GM19372 (cell line): ENCODE measurements at regions not wholly inside any gene's neighbourhood (a gene's known extent, or its start where the extent isn't known, plus 50 kb on each side); places are given as distances from the start of the nearest gene placed in this dataset.
"Not testable (repeated sequence)": the region's sequence is repeated elsewhere in the genome, so short reads cannot be mapped to it uniquely, and the experiment has no call there.

ENCODE experiments used
- ATAC-seq: cut with Tn5 transposase; IDR thresholded peaks from one replicate; pipeline ENCODE4 v1.9.1; 2021; ENCODE audit warnings: mild to moderate bottlenecking, low read depth, moderate library complexity; ENCODE audit not compliant: unreplicated experiment

DNA sequence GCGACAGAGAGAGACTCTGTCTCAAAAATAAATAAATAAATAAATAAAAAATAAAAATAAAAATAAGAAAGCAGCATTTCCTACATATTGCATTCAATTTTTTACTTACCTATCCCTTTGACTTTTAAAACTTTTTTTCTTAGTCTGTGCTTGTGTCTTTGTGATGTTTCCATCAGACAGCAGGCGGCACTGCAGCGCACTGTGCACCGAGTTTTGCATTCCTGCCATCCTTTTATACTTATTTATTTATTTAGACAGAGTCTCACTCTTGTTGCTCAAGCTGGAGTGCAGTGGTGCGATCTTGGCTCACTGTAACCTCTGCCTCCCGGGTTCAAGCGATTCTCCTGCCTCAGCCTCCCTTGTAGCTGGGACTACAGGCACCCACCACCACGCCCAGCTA, 203.9 kb downstream of the SPATA31A1 start:
- not testable (repeated sequence) for ATAC-seq

- not testable (repeated sequence) for ATAC-seq
These were observed 211.3 kb downstream of the SPATA31A1 start for GRCh38 chr9:39566782-39567181.

DNA sequence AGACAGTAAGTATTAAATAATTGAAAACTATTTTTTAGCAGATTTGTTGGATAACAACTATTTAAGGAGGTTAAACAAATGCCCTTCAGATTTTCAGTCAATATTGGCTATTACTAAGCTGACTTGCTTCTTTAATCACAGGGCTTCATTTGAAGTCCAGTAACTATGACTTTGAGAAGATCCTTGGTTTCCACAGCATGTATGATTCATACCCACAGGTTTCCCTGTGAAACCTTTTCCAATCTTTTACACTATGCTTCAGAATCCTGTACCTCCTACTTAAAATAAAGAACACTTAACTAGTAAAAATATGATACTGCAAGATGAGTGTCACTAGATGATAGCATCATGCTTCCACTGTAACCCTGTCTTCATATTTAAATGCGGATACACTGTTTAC, 211.9 kb downstream of the SPATA31A1 start:
- not testable (repeated sequence) for ATAC-seq

DNA sequence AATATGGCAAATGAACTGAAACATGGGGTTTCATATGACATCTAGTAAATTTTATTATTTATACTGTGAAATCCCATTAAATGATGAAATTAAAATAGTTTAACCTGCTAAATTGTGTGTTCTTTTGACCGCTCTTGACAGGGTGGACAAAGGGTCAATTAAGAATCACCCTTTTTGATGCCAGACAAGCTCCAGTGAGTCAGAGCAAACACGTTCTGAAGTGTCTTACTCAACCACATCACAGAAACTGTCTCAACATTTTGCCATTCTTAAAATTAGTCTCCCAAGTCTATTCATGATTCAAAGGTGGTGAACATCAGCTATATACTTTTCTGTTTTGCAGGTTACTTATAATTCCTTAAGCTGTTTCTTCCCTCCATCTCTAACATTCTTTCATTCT, 213.4 kb downstream of the SPATA31A1 start:
- ATAC-seq: not testable (repeated sequence)

DNA sequence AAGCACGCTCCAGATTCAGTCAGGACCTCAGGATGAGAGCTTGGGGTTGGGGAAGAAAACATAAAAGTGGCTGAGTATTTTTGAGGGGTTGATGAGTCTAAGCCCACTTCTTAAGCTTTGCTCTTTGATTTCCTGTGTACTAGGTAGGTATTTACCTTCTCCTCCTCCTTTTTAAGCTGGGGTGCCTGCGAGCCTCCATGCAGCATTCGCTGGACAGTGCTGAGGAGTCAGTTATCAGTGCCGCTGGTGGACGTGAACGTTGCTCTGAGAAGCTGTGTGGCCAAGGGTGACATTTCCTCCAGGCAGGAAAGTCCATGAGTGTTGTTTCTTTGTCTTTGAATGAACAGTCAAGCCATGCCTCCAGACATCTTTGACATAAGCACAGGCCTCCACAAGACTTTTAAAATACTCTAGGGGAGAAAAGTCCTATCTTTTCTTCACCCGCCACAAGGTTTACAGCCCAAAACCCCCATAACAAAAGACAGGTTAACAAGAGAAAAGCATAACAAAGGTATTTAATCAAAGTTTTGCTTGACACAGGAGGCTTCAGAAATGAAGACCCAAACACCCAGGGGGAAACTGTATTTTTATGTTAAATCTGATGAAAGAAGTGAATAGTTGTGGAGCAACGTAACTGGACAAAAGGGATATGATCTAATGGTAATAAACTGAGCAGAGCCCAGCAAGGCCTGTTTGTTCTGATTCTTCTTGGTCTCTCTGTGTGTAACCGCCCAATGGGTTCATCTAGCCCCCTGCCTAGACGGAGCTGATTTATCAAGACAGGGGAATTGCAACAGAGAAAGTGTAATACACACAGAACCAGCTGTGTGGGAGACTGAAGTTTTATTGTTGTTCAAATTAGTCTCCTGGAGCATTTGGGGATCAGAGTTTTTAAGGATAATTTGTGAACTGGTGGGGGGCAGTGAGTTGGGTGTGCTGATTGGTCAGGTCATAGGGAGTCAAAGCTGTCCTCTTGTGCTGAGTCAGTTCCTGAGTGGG, 217.9 kb downstream of the SPATA31A1 start:
- ATAC-seq: not testable (repeated sequence)

DNA sequence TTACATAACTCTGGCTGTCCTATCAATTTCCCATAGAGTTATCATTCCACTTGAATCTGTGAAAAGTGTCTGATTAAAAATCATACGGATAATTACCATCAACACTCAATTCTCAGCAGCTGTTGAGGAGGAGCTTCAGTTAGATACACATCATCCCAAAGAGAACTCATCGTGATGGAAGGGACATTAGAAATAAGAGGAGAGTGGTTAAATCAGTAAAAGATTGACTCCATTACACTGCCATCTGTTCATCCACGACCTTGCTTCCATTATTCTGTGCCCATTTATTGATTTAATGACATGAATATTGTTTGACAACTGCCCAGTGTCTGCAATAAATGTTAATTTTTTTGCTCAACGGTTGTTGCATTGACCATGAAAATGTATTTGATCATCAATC, 223.5 kb downstream of the SPATA31A1 start:
- not testable (repeated sequence) for ATAC-seq

DNA sequence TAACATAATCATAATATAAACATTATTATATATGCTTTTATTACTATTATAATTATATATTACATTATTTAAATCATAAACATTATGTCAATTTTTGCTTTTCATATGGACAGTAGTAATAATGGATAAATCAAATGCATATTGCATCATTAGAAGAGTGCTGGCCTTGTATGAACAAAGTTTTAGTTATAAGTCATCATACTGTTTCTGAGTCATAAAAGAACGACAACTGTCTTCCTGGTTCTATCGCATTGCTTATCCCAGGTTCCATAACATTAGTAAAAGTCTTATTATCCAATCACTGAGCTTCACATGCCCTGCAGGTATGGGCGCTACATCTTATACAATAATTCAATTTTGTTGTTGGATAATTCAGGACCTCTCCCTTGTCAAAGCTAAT, 225.8 kb downstream of the SPATA31A1 start:
- ATAC-seq: not testable (repeated sequence)

DNA sequence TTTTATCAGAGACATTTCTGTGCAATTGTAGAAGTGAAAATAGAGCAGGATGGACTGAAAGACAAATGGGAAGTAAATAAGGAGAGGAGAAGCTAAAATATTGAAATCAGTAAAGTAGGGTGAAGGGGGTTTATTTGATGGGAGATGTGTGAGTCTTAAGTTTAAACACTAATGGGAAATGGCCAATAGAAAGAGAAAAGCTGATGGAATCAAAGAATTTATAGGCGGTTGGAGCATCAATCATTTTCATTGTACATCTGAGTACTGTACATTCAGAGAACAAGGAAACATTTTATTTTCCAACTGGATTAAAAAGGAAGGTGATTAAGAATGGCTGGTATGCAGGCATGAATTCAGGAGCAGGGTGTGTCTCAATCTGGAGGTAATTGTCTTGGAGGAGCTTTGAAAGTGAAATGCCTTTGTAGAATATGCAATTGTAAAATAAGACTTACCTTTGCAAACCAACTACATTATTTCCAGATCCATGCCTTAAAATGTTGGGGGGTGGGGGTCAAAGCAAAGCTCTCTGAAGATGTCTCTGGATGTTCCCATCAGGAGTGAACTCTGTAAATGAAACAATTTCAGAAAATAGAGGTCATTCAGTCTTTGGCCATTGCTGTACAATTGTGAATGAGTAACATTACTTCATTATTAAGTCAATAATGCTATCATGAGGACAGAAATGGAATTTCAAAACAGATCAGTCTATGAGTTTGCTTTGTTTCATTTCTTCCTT, 227.4 kb downstream of the SPATA31A1 start:
- not testable (repeated sequence) for ATAC-seq

- ATAC-seq: not testable (repeated sequence)
These were observed 227.9 kb downstream of the SPATA31A1 start for GRCh38 chr9:39583413-39583747.

GRCh38 chr9:39585233-39585632, 229.8 kb downstream of the SPATA31A1 start:
- ATAC-seq: not testable (repeated sequence)

DNA sequence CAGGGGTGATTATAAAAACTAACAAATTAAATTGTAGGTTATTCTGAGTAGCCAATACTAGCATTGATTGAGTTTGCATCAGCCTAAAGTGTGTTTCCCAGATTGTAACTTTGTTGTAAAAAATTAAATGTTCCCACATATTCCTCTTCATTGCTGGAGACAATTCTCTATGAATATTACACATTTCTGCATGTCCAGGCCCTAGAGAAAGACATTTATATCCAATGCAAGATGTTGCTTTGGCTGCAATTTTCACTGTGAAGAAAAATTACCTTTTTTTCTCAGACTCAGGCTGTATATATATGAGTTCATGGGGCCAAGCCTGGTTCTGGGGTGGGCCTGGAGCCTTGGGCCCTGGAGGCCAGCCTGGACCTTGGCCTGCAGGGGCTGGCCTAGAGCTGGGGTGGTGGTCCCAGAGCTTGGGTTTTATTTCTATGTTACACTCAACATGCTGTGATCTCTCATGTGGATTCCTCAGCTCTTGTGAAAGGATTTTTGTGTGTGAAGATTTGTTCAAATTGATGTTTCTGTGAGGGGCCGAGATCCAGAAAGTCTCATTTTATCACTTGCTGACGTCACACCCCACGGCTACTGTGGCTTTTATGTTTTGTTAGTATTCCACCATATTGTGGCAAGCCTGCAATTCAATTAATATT, 232.5 kb downstream of the SPATA31A1 start:
- no peak for ATAC-seq

- no peak for ATAC-seq
These were observed 233.2 kb downstream of the SPATA31A1 start for GRCh38 chr9:39588500-39589137.

GRCh38 chr9:39604089-39604488, 248.6 kb downstream of the SPATA31A1 start:
- ATAC-seq: not testable (repeated sequence)

GRCh38 chr9:39611449-39612231, 256.2 kb downstream of the SPATA31A1 start:
- peak; percentile 99 for ATAC-seq

GRCh38 chr9:39616480-39616879, 261.0 kb downstream of the SPATA31A1 start:
- not testable (repeated sequence) for ATAC-seq

DNA sequence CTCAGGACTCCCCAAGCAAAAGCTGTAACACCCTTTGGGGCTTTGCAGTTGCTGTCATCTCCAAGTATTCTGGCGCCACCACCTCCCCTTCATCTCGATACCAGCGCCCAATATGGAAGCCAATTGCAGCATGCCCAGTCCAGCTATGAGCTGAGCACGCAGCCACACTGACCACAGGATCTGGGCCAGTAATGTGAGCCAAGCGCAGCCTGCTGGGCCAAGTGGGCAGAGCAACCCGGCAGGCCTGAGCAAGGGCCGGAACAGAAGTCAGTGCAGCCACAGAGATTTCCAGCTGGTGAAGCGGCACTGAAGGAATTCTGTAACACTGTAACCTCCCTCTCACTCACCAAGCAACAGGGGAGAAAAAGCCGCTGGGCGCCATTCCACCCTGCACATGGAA, 268.6 kb downstream of the SPATA31A1 start:
- ATAC-seq: not testable (repeated sequence)

- not testable (repeated sequence) for ATAC-seq
These were observed 276.6 kb downstream of the SPATA31A1 start for GRCh38 chr9:39632071-39632470.

GRCh38 chr9:39649029-39649428, 293.6 kb downstream of the SPATA31A1 start:
- not testable (repeated sequence) for ATAC-seq

DNA sequence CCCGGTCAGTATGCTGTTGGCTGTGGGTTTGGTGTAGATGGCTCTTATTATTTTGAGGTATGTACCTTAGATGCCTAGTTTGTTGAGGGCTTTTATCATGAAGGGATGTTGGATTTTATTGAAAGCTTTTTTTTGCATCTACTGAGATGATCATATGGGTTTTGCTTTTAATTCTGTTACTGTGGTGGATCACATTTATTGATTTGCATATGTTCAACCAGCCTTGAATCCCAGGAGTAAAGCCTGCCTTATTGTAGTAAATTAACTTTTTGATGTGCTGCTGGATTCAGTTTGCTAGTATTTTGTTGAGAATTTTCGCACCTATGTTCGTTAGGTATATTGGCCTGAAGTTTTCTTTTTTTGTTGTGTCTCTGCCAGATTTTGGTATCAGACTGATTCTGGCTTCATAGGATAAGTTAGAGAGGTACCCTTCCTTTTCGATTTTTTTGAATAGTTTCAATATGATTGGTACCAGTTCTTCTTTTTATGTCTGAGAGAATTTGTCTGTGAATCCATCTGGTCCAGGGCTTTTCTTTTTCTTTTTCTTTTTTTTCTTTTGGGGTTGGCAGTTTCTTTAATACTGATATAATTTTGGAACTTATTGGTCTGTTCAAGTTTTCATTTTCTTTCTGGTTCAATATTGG, 301.6 kb downstream of the SPATA31A1 start:
- not testable (repeated sequence) for ATAC-seq
